HFF-Myc (cell line): ENCODE measurements at regions not wholly inside any gene's neighbourhood (a gene's known extent, or its start where the extent isn't known, plus 50 kb on each side); places are given as distances from the start of the nearest gene placed in this dataset.

Experiments used
- DNase-seq: peaks from one replicate; pipeline ENCODE4 v3.0.0-alpha.2; 2011; ENCODE audit warnings: low read depth; ENCODE audit errors: extremely low read depth
- H3K4me3 ChIP-seq: replicated peaks from 2 replicates; pipeline ENCODE4 v1.5.1; 2011; ENCODE audit warnings: low read depth, mild to moderate bottlenecking, control low read depth, low read length
- CTCF ChIP-seq: IDR thresholded peaks from 2 replicates; pipeline ENCODE4 v1.5.1; 2012; ENCODE audit warnings: mild to moderate bottlenecking, low read depth, low read length, control low read depth; ENCODE audit errors: missing control alignments

GRCh38 chr2:8582651-8583399 is 99.0 kb upstream of the ID2 start:
- TF ChIP-seq CTCF: no peak
- DNase-seq: no peak
- no peak overlapping the region for H3K4me3 ChIP-seq

DNA sequence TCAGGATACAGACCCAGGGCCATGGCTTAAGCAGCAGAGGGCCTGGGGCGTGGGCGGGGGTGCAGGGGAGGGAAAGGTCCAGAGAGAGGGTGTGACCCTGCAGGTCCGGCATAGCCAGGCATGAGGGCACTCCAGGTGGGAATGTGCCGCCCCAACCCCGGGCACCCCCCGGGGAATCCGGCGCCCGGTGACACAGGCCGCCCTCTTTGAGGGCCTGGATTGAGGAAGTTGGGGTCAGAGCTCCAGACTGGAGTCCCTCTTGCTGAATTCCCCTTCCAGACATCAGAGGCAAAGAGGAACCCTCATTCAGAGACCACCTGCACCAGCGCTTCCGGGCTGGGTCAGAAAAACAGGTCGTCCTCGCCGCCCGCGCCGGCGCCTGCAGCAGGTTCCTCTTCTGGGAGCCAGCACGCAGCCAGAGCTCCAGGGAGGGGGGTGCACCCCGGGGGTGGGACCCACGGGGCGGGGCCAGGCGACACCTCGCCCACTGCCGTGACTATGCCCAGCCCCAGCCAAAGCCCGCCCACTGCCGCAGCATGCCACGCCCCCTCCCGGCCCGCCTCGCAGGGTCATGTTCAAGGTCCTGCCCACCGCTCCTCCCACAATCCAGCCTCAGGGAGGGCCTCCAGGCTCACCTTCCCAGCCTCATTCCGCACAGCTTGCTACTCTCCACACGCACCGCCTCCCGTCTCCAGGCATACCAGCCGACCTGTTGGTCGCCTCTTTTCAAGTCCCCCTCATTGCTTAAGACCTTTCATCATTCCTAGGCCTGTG is 98.3 kb upstream of the ID2 start:
- no peak for TF ChIP-seq CTCF
- no peak overlapping the region for H3K4me3 ChIP-seq
- no peak for DNase-seq

DNA sequence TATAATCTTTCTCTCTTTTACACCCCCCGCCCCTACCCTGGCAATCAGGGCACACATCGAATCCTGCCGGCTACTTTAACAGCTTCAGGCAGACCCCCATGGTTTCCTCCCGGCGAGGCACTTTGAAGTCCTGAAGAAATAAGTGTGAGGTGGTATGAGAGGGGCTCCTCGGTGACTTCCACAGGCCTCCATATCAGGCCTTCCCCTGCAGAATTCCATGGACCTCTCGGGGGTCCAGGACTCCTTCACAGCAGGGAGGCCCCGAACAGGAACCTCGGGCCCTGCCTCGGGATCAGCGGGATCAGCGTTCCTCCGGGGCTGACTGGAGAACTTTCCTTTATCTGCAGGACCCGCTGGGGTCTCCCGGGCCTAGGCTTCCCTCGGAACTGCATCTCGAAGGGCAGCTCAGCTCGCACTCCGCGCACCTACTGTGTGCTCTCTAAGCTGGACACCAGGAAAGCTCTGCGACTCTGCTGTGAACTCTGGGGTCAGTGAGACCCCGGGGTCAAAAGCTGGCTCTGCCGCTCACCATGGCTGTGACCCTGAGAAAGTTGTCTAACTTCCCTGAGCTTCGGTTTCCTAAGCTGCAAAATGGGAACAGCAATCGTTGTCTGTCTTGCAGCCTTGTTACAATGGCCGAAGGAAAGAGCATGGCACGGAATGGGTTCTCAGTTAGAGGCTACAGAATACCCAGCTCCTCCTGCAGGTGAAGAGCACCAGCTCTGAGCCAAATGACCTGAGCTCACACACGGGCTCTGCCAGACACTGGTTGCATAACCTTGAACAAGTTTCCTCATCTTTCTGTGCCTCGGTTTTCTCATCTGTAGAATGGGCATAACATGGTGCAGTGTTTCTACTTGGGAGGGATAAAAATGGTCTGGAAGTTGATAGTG is 97.4 kb upstream of the ID2 start:
- DNase-seq: no peak
- no peak overlapping the region for H3K4me3 ChIP-seq
- TF ChIP-seq CTCF: no peak

GRCh38 chr2:8586457-8587051 is 95.3 kb upstream of the ID2 start:
- DNase-seq: no peak
- no peak overlapping the region for H3K4me3 ChIP-seq
- no peak for TF ChIP-seq CTCF

GRCh38 chr2:8587251-8587791 is 94.5 kb upstream of the ID2 start:
- no peak overlapping the region for H3K4me3 ChIP-seq
- DNase-seq: no peak
- TF ChIP-seq CTCF: no peak

DNA sequence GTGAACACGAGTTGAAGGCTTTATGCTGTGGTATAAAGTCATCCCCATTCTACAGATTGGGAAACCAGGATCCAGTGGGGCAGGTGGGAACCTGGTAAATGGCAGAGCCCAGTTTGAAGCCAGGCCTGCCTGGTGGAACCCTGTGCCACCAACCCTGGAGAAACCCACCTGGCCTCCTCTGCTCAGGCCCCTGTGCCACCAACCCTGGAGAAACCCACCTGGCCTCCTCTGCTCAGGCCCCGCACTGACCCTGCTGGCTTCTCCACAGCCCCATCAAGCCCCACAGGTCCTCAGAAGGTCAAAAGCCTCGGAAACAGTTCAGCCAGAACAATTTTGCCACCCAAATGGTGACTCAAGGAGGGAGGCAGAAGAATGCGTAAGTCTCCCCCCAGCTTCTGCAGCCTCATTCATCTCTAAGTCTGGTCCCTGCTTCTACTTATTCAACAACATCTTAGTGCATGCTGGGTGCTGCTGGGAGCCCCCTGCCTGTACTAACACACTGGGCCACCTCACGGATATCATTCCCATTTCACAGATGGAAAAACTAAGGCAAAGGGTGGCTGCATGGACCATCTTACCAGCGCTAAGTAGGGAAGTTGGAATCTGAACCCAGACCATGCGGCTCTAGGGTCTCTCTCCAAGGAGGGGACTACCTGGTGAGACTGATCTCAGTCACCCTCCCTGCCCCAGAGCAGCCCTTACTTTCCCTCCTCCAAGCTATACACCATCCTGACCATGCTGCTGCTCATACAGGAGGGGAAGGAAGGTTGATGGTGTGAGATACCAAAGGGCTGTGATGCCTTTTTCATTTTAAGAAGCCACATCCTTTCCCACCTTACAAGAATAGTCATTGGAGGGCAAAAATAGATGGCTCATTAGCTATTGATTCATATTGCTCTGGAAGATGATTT is 93.7 kb upstream of the ID2 start:
- DNase-seq: no peak
- TF ChIP-seq CTCF: no peak
- H3K4me3 ChIP-seq: no peak overlapping the region
